HPDE6-E6E7 (cell line): ENCODE measurements at regions not wholly inside any gene's neighbourhood (a gene's known extent, or its start where the extent isn't known, plus 50 kb on each side); places are given as distances from the start of the nearest gene placed in this dataset.

Source experiments
- DNase-seq: peaks from one replicate; pipeline ENCODE4 v3.0.0; 2011; ENCODE audit warnings: missing footprints; ENCODE audit errors: extremely low spot score

GRCh38 chr1:234936612-234937389, 191.8 kb downstream of the TOMM20 start:
- DNase-seq, result no peak

DNA sequence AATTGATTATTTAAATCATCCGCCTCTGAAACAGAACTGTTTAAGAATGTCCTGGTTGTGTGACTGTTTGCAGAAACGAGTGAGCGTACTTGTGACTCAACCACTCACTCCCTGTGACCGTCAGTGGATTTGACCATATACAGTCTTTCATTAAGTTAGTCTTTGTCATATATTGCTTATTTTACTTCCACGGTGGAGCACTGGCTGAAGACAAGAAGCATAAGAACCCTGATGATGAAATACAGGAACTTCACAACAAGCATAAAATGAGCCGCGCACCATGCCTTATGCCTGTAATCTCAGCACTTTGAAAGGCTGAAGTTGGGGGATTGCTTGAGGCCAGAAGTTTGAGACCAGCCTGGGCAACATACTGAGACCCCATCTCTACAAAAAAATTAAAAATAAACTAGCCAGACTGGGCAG, 194.0 kb downstream of the TOMM20 start:
- DNase-seq, result no peak

DNA sequence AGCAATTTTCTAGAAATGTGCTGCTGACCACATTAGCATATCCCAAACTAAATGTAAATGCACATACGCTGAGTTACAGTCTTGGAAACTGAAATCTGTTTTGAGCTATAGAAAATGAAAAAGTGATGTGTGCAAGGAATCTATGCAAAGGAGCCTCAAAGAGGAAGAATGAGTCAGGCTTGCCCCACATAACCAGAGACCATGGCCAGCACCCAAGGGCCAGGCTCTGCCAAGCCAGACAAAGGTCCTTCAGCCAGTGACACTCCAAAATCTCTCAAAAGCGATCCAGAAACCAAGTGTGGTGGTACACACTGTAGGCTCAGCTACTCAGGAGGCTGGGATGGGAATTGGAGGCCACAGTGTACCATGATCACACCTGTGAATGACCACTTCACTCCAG, 195.2 kb downstream of the TOMM20 start:
- DNase-seq, result no peak

- peak; percentile 20 for DNase-seq
These were observed 195.9 kb downstream of the TOMM20 start for GRCh38 chr1:234932511-234933430.

- DNase-seq, result no peak
These were observed 196.5 kb downstream of the TOMM20 start for GRCh38 chr1:234932106-234932505.

GRCh38 chr1:234931404-234931973, 197.1 kb downstream of the TOMM20 start:
- DNase-seq, result no peak

DNA sequence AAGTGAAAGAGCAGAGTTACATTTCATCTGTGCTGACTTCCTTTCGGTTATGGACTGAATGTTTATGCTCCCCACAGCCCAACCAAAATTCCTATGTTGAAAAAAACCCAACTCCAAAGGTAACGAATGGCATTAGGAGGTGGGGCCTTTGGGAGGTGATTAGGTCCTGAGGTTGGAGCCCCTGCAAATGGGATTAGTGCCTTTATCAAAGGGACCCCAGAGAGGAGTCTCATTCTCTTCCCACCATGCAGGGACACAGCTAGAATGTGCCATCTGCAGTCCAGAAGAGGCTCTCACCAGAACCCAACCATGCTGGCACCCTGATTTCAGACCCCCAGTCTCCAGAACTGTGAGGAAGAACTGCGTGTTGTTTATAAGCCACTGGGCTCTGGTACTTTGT, 199.3 kb downstream of the TOMM20 start:
- DNase-seq, result no peak

DNA sequence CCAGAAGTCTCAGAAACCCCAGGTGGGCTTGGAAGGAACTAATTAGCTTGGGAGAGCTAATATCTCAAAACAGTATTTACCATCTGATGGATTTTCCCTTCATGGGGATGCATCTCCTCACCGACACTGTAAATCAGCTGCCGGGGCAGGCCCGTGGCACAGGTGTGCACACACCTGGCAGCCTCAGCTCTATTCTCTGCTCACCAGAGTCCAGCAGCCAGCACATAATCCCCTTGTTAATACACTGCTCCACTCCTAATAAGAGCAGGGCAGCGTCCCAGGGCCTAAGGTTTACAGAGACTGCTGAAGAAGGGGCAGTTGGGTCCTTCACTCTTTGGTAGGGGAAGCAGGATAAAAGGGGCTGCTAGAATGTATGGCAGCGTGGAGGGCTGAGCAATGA, 200.0 kb downstream of the TOMM20 start:
- no peak for DNase-seq

DNA sequence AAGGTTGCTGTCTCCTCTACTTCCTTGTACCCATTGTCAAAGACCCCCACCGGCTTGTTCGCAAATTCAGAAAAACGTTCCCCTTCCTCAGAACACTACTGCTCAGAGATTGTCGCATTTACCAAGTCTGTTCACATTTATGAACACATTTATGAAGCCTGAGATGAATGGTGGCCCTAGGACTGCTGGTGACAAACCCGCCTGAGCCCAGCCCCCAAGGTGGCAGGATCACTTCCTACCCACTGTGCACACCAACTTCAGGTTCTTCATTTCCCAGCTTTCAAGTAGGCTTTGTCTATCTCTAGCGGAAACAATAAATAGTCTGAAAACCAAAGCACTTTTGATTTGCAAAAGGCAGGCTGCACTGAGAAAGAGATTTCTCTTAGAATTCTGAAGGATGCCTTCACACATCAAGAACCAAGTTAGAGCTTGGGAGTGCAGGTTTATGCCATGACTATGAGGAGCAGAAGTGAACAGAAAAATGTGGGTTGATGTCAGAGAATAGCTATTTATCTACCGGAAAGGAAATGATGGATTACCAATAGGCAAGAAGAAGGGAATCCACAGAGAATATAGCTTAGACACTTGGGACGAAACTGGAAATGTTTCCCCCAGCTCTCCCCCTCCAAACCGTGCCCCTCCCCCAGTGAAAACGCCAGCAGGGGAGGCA, 200.5 kb downstream of the TOMM20 start:
- no peak for DNase-seq

- no peak for DNase-seq
These were observed 201.2 kb downstream of the TOMM20 start for GRCh38 chr1:234927312-234927970.

- DNase-seq, result no peak
These were observed 201.9 kb downstream of the TOMM20 start for GRCh38 chr1:234926559-234927311.

- no peak for DNase-seq
These were observed 202.4 kb downstream of the TOMM20 start for GRCh38 chr1:234926264-234926558.

- peak; percentile 84 for DNase-seq
These were observed 203.0 kb downstream of the TOMM20 start for GRCh38 chr1:234925440-234926263.

DNA sequence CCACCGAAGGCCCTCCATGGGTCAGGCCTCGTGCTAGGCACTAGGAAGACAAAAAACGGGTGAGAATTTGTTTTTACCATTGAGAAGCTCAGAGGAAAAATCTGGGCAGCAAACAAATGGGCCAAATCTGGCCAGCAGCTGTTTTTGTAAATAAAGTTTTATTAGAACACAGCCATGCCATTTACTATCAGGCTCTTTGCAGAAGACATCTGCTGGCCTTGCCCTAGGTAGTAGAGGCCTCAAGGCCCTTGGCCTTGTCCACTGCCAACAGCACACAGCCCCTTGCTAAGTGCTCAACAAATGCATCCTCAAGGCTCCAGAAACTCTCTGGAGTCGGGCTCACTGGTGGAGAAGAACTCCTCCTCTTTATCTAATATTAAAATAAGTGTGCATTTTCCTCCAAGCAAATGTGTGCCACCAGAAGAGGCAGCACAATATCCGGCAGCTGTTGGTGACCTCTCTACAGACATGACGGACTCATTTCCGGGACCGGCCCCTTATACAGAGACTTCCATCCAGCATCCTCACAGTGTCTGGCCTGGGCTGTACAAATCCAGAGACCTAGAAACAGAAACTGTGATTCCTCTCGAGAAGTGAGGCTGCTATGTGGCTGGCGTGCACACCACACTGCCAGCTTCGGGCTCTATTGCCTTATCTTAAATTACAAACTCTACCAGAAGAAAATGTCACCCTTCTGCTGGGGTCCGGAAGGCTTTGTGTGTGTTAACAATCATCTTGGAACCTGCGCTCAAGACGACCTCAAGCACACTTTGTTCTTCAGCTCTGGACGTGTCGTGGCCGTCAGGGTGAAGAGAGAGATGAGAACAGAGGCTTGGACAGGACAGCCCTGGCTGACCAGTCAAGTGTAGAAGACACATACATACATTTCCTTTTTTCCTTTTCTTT, 203.9 kb downstream of the TOMM20 start:
- no peak for DNase-seq

- DNase-seq, result no peak
These were observed 205.0 kb downstream of the TOMM20 start for GRCh38 chr1:234923626-234924025.

DNA sequence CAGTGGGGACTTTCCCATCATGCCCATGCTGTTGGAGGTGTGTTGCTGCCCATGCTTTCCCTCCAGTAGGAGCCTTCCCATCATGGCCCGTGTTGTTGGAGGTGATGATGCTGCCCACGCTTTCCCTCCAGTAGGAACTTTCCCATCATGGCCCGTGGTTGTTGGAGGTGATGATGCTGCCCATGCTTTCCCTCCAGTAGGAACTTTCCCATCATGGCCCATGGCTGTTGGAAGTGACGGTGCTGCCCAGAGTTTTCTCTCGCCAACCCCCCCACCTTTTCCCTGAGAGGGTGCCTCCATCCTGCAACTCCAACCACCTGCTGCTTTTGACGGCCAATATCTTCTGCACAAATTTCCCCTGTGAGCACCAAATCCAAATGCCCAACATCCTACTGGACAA, 205.7 kb downstream of the TOMM20 start:
- no peak for DNase-seq

DNA sequence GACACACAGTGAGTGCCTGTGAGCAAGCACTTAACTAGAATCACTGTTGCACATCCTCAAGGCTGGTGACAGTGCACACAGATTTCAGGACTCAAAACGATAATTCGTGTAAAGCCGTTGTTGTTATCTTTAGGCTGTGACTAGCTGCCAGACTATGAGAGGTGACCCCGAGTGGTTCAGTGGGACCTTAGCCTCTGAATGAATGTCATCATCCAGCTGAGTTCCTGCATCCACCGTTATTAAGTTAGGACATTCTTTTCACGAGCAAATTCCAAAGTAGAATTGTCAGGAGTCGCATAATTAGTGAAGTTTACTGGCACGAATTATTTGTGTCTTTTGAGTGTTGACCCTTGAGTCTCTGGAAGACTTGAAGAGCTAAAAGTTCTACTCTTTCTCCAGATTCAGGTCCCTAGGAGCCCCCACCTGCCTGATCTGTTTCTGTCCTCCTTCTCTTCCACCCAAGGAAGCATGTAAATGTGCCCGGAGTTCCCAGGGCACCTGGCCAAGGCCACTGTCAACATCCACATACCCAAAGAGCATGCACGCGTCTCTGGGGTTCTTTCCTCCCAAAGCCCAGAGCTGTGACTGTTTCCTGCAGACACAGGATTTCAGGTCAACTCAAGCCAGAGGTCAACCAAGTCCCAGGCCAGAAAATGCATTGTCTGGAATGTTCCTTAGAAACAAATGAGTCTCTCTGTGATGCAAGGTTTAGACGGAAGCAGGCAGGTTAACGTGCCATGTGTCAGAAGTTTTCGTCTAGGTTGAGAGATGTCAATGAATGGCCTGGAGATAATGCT, 207.2 kb downstream of the TOMM20 start:
- no peak for DNase-seq

- DNase-seq, result no peak
These were observed 207.8 kb downstream of the TOMM20 start for GRCh38 chr1:234920843-234921140.
